Stomach (tissue), 8 donors: ENCODE measurements at regions not wholly inside any gene's neighbourhood (a gene's known extent, or its start where the extent isn't known, plus 50 kb on each side); places are given as distances from the start of the nearest gene placed in this dataset.

Source experiments
- DNase-seq, 2 donors: peaks; one replicate each; pipeline versions ENCODE4 v3.0.0 to v3.0.0-alpha.2; 2013 to 2019
- H3K27ac ChIP-seq, 5 donors: fragments of 200-600 bp in 4 of 5; sonication (generic) in 4 of 5; one replicate each; pipeline ENCODE4 v1.5.1; 2013 to 2019; ENCODE audit warnings: mild to moderate bottlenecking in 1 of 5, moderate library complexity in 1 of 5
- H3K27me3 ChIP-seq, 3 donors: fragments of 200-600 bp; sonication (generic); one replicate each; pipeline ENCODE4 v1.5.1; 2017 to 2019; ENCODE audit warnings: mixed run types in 1 of 3
- H3K36me3 ChIP-seq, 4 donors: fragments of 200-600 bp; sonication (generic); 1 replicate in 3 of 4; 2 replicates in 1 of 4; pipeline ENCODE4 v1.5.1; 2016 to 2019
- H3K4me1 ChIP-seq, 4 donors: fragments of 200-600 bp; sonication (generic); one replicate each; pipeline ENCODE4 v1.5.1; 2016 to 2019
- H3K4me3 ChIP-seq, 4 donors: fragments of 200-600 bp; sonication (generic) in 3 of 4; one replicate each; pipeline ENCODE4 v1.5.1; 2016 to 2019; ENCODE audit warnings: mild to moderate bottlenecking in 1 of 4
- H3K9me3 ChIP-seq, 4 donors: fragments of 200-600 bp; sonication (generic); one replicate each; pipeline ENCODE4 v1.5.1; 2016 to 2019
- CTCF ChIP-seq, 7 experiments: fragments of 450-650 bp in 4 of 7; fragments of 200-600 bp in 3 of 7; sonication (generic) in 3 of 7; IDR thresholded peaks; one replicate each; pipeline ENCODE4 v1.5.1; 2016 to 2019; ENCODE audit warnings: antibody characterized with exemption in 7 of 7, control low read depth in 2 of 7, mild to moderate bottlenecking in 1 of 7
- EP300 ChIP-seq: sonication (generic); formaldehyde crosslinking; IDR thresholded peaks from one replicate; pipeline ENCODE4 v1.6.1; 2017; ENCODE audit warnings: antibody characterized with exemption
- POLR2A ChIP-seq, 4 donors: fragments of 450-650 bp; IDR thresholded peaks; one replicate each; pipeline ENCODE4 v1.6.1; 2016; ENCODE audit warnings: antibody characterized with exemption in 4 of 4, control low read depth in 2 of 4, mild to moderate bottlenecking in 1 of 4, moderate library complexity in 1 of 4
- POLR2AphosphoS5 ChIP-seq, 3 donors: sonication (generic); formaldehyde crosslinking; IDR thresholded peaks; one replicate each; pipeline ENCODE4 v1.6.1; 2016; ENCODE audit warnings: antibody characterized with exemption in 3 of 3
- WGBS, 5 donors: extraction: QIAGEN DNeasy Blood & Tissue Kit in 3 of 5; methylation state at CpG; one replicate each; pipeline versions ENCODE4 v1.1.5 to v1.1.7; 2013 to 2018; 5-methylcytosine and 5-hydroxymethylcytosine counted together
- intact Hi-C: fragments of 100-400 bp; cut with DNase I; formaldehyde crosslinking; loops from one replicate; pipeline ENCODE4 v1.15.1; 2023; ENCODE audit warnings: low total_unique reads
- donor health status: healthy with polysubstance abuse.
- donor health status: Bipolar disorder and iron deficiency.
- donor health status: healthy.

- no peak overlapping the region for H3K4me3 ChIP-seq
- intact Hi-C loops = no loop called here
- peaks cover 0 to 4% (median 0%) of the 10 kb centered on the region in 4 donors for H3K4me1 ChIP-seq
- 87 to 95% (median 93%) methylated on average over 12 to 19 of the region's 19 CpGs for WGBS, 5 donors
- no peak for TF ChIP-seq POLR2AphosphoS5 (IDR thresholded peaks at IDR 0.05)
- TF ChIP-seq POLR2A (IDR thresholded peaks at IDR 0.05) = no peak
- TF ChIP-seq CTCF (IDR thresholded peaks at IDR 0.05) = no peak
- no peak for TF ChIP-seq EP300
- DNase-seq = no peak
- H3K27ac ChIP-seq = no peak overlapping the region
- H3K9me3 ChIP-seq = peaks cover 0 to 8% (median 0%) of the 10 kb centered on the region in 4 donors
- no peaks in the 10 kb centered on the region for H3K36me3 ChIP-seq
- H3K27me3 ChIP-seq = no peaks in the 10 kb centered on the region
These were observed 144.7 kb downstream of the ERMARD start for GRCh38 chr6:169895926-169896761.

GRCh38 chr6:169895000-169895759, 143.8 kb downstream of the ERMARD start:
- DNase-seq = no peak
- H3K4me1 ChIP-seq = peaks cover 0 to 4% (median under 1%) of the 10 kb centered on the region in 4 donors
- intact Hi-C loops = no loop called here
- H3K27ac ChIP-seq = no peak overlapping the region
- peaks cover 0 to 4% (median 0%) of the 10 kb centered on the region in 3 donors for H3K27me3 ChIP-seq
- peaks cover 0 to 11% (median 0%) of the 10 kb centered on the region in 4 donors for H3K9me3 ChIP-seq
- no peaks in the 10 kb centered on the region for H3K36me3 ChIP-seq
- H3K4me3 ChIP-seq = no peak overlapping the region
- no peak for TF ChIP-seq POLR2AphosphoS5 (IDR thresholded peaks at IDR 0.05)
- TF ChIP-seq POLR2A (IDR thresholded peaks at IDR 0.05) = no peak
- no peak for TF ChIP-seq CTCF (IDR thresholded peaks at IDR 0.05)
- no peak for TF ChIP-seq EP300
- 78 to 83% (median 81%) methylated on average over 7 of the region's 7 CpGs for WGBS, 5 donors

- TF ChIP-seq CTCF (IDR thresholded peaks at IDR 0.05) (no peak), POLR2AphosphoS5 (IDR thresholded peaks at IDR 0.05) (no peak), EP300 (no peak), POLR2A (IDR thresholded peaks at IDR 0.05) (no peak)
- intact Hi-C loops = no loop called here
- no peaks in the 10 kb centered on the region for H3K36me3 ChIP-seq
- no peak overlapping the region for H3K27ac ChIP-seq
- peaks cover 0 to 11% (median 0%) of the 10 kb centered on the region in 4 donors for H3K9me3 ChIP-seq
- peaks cover 0 to 7% (median 4%) of the 10 kb centered on the region in 4 donors for H3K4me1 ChIP-seq
- peaks cover 0 to 7% (median 0%) of the 10 kb centered on the region in 3 donors for H3K27me3 ChIP-seq
- no peak for DNase-seq
- 82 to 92% (median 90%) methylated on average over 19 to 21 of the region's 21 CpGs for WGBS, 5 donors
- no peak overlapping the region for H3K4me3 ChIP-seq
These were observed 143.0 kb downstream of the ERMARD start for GRCh38 chr6:169894377-169894960.

GRCh38 chr6:169893624-169894023, 142.2 kb downstream of the ERMARD start:
- Histone ChIP-seq H3K27ac (no peak overlapping the region), H3K27me3 (peaks cover 0 to 7% (median 0%) of the 10 kb centered on the region in 3 donors), H3K36me3 (no peaks in the 10 kb centered on the region), H3K9me3 (peaks cover 0 to 11% (median 0%) of the 10 kb centered on the region in 4 donors), H3K4me3 (no peak overlapping the region), H3K4me1 (peaks cover 0 to 7% (median 2%) of the 10 kb centered on the region in 4 donors)
- no peak for DNase-seq
- 71 to 76% (median 74%) methylated on average over 8 of the region's 8 CpGs for WGBS, 5 donors
- no peak for TF ChIP-seq POLR2A (IDR thresholded peaks at IDR 0.05)
- no peak for TF ChIP-seq POLR2AphosphoS5 (IDR thresholded peaks at IDR 0.05)
- TF ChIP-seq CTCF (IDR thresholded peaks at IDR 0.05) = no peak
- no peak for TF ChIP-seq EP300
- intact Hi-C loops = no loop called here
